CD14-positive monocyte (primary cell): ENCODE measurements at regions not wholly inside any gene's neighbourhood (a gene's known extent, or its start where the extent isn't known, plus 50 kb on each side); places are given as distances from the start of the nearest gene placed in this dataset.

Experiments
- DNase-seq, 3 donors: peaks; one replicate each; pipeline ENCODE4 v3.0.0-alpha.2; 2011 to 2022
- H2AFZ ChIP-seq: 2 replicates; pipeline ENCODE4 v1.6.0; 2012; ENCODE audit warnings: mild to moderate bottlenecking, low read depth, low read length, inconsistent platforms; ENCODE audit not compliant: insufficient read depth, poor library complexity, severe bottlenecking
- H3K27ac ChIP-seq, 2 donors: 1 replicate in 1 of 2; 2 replicates in 1 of 2; pipeline ENCODE4 v1.5.1; 2012 to 2013; ENCODE audit warnings: low read length in 2 of 2, control low read depth in 1 of 2, inconsistent platforms in 1 of 2, low read depth in 1 of 2, mild to moderate bottlenecking in 1 of 2
- H3K27me3 ChIP-seq, 2 donors: one replicate each; pipeline versions ENCODE4 v1.6.0 to v1.6.1; 2011 to 2013; ENCODE audit warnings: low read length in 2 of 2; ENCODE audit not compliant: control insufficient read depth in 2 of 2, insufficient read depth in 2 of 2
- H3K36me3 ChIP-seq, 2 donors: replicated peaks in 1 of 2; 1 replicate in 1 of 2; 2 replicates in 1 of 2; pipeline versions ENCODE4 v1.5.1 to v1.6.1; 2012 to 2013; ENCODE audit warnings: low read length in 2 of 2, control low read depth in 1 of 2, inconsistent platforms in 1 of 2, mild to moderate bottlenecking in 1 of 2; ENCODE audit not compliant: insufficient read depth in 2 of 2, control insufficient read depth in 1 of 2
- H3K4me1 ChIP-seq, 2 donors: 1 replicate in 1 of 2; 2 replicates in 1 of 2; pipeline versions ENCODE4 v1.5.1 to v1.6.1; 2012 to 2013; ENCODE audit warnings: low read length in 2 of 2, control low read depth in 1 of 2, inconsistent platforms in 1 of 2, mild to moderate bottlenecking in 1 of 2, moderate library complexity in 1 of 2; ENCODE audit not compliant: insufficient read depth in 2 of 2, control insufficient read depth in 1 of 2
- H3K4me2 ChIP-seq: replicated peaks from 2 replicates; pipeline ENCODE3; 2012; ENCODE audit warnings: low read length, moderate library complexity, mild to moderate bottlenecking; ENCODE audit not compliant: poor library complexity, severe bottlenecking; ENCODE audit errors: extremely low read depth
- H3K4me3 ChIP-seq, 3 experiments: fragments of 200-600 bp in 1 of 3; sonication (generic) in 1 of 3; replicated peaks in 1 of 3; 1 replicate in 2 of 3; 2 replicates in 1 of 3; pipeline ENCODE4 v1.5.1; 2011 to 2013; ENCODE audit warnings: low read length in 3 of 3, mild to moderate bottlenecking in 3 of 3, control low read depth in 2 of 3, low read depth in 2 of 3, inconsistent platforms in 1 of 3, moderate library complexity in 1 of 3
- H3K79me2 ChIP-seq: 2 replicates; pipeline ENCODE4 v1.6.0; 2012; ENCODE audit warnings: mild to moderate bottlenecking, control low read depth, inconsistent platforms, low read length, moderate library complexity; ENCODE audit not compliant: insufficient read depth
- H3K9ac ChIP-seq: 2 replicates; pipeline ENCODE4 v1.6.0; 2017; ENCODE audit warnings: low read length, mild to moderate bottlenecking; ENCODE audit not compliant: insufficient read depth, poor library complexity, severe bottlenecking
- H3K9me3 ChIP-seq, 2 donors: replicated peaks in 1 of 2; 1 replicate in 1 of 2; 2 replicates in 1 of 2; pipeline versions ENCODE4 v1.5.1 to v1.6.1; 2012 to 2013; ENCODE audit warnings: low read length in 2 of 2, control low read depth in 1 of 2; ENCODE audit not compliant: control insufficient read depth in 1 of 2, insufficient read depth in 1 of 2
- H4K20me1 ChIP-seq: 2 replicates; pipeline ENCODE4 v1.6.0; 2012; ENCODE audit warnings: mild to moderate bottlenecking, low read length, control low read depth, moderate library complexity; ENCODE audit not compliant: insufficient read depth
- H3K27ac Mint-ChIP-seq, 7 donors: one replicate each; pipeline ENCODE4 v1.8.0; 2020; ENCODE audit warnings: mild to moderate bottlenecking in 7 of 7, mixed read lengths in 7 of 7, moderate library complexity in 6 of 7, inconsistent platforms in 2 of 7
- H3K27me3 Mint-ChIP-seq, 3 donors: one replicate each; pipeline ENCODE4 v1.8.0; 2021 to 2022; ENCODE audit warnings: low read depth in 3 of 3, mild to moderate bottlenecking in 3 of 3, mixed read lengths in 3 of 3, moderate library complexity in 3 of 3, inconsistent platforms in 1 of 3
- H3K36me3 Mint-ChIP-seq, 2 donors: one replicate each; pipeline ENCODE4 v1.8.0; 2020; ENCODE audit warnings: mixed read lengths in 2 of 2, inconsistent platforms in 1 of 2, mild to moderate bottlenecking in 1 of 2
- H3K4me1 Mint-ChIP-seq: one replicate; pipeline ENCODE4 v1.8.0; 2020; ENCODE audit warnings: mild to moderate bottlenecking, mixed read lengths
- H3K4me3 Mint-ChIP-seq, 2 donors: one replicate each; pipeline ENCODE4 v1.8.0; 2020; ENCODE audit warnings: mild to moderate bottlenecking in 2 of 2, mixed read lengths in 2 of 2, moderate library complexity in 1 of 2
- H3K9me3 Mint-ChIP-seq, 7 donors: one replicate each; pipeline ENCODE4 v1.8.0; 2020 to 2022; ENCODE audit warnings: mixed read lengths in 7 of 7, mild to moderate bottlenecking in 6 of 7, moderate library complexity in 6 of 7, inconsistent platforms in 2 of 7
- WGBS: methylation state at CpG from one replicate; pipeline ENCODE4 v1.1.5; 2013; ENCODE audit warnings: missing lambda C conversion rate; ENCODE audit not compliant: insufficient coverage; 5-methylcytosine and 5-hydroxymethylcytosine counted together
- intact Hi-C, 2 donors: fragments of 100-400 bp; cut with micrococcal nuclease; formaldehyde crosslinking; loops; one replicate each; pipeline versions ENCODE4 v1.15.0 to v1.15.1; 2023
- TF ChIP-seq, protein P1 (sequence below): fragments of 200-600 bp; IDR thresholded peaks from one replicate; pipeline ENCODE4 v1.8.0; 2022; ENCODE audit warnings: antibody characterized with exemption, mild to moderate bottlenecking

DNA sequence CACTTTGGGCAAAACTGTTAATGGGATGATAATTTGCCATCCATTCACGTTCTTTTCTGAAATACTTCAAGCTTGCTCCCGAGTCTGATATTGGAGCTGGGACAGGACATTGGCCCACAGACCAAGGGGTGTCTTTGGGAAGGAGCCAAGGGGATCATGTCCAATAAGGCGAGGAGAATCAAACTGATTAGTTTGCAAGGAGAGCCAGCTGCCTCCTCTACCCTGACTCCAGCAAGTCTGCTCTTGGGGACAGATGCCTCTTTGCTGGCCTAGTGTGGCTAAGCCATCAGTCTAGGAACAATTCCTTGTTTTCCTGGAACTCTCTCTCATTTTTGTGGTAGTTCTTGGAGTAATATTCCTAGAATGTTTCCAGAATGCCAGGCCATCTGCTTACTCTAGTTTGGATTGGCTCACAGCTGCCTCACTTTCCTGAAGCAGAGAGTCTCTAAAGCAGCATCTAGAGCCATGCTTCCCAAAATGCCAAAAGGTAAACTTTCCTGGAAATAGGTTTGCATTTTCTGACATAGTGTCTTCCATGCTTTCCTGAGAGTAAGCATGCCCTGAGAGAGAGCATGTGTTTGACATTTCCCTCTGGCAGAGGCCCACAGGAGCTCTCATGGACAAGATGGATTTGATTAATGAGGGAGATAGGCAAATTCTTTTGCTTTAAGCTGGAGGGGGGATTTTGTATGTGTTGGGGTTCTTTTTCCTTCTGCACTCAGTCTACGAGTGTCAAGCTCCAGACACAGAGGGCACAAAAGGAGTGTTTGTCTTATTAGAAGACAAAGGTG, 145.6 kb downstream of the GDAP2 start:
- no peak for DNase-seq
- no peaks in the 10 kb centered on the region for H3K79me2 ChIP-seq
- no peak overlapping the region for H3K4me3 ChIP-seq
- intact Hi-C loops, result no loop called here
- WGBS, result 100% methylated on average over 1 of the region's 4 CpGs
- no peaks in the 10 kb centered on the region for H3K9me3 ChIP-seq
- H3K27me3 Mint-ChIP-seq, result peaks cover 2 to 3% (median 2%) of the 10 kb centered on the region in 3 donors
- peaks cover 0 to 11% (median 2%) of the 10 kb centered on the region in 7 donors for H3K9me3 Mint-ChIP-seq
- no peaks in the 10 kb centered on the region for H3K4me1 Mint-ChIP-seq
- H2AFZ ChIP-seq, result no peak overlapping the region
- H3K4me3 Mint-ChIP-seq, result no peak overlapping the region
- H3K4me2 ChIP-seq, result no peak overlapping the region
- no peaks in the 10 kb centered on the region for H3K4me1 ChIP-seq
- no peaks in the 10 kb centered on the region for H3K36me3 Mint-ChIP-seq
- no peak overlapping the region for H3K9ac ChIP-seq
- TF ChIP-seq, protein P1, sequence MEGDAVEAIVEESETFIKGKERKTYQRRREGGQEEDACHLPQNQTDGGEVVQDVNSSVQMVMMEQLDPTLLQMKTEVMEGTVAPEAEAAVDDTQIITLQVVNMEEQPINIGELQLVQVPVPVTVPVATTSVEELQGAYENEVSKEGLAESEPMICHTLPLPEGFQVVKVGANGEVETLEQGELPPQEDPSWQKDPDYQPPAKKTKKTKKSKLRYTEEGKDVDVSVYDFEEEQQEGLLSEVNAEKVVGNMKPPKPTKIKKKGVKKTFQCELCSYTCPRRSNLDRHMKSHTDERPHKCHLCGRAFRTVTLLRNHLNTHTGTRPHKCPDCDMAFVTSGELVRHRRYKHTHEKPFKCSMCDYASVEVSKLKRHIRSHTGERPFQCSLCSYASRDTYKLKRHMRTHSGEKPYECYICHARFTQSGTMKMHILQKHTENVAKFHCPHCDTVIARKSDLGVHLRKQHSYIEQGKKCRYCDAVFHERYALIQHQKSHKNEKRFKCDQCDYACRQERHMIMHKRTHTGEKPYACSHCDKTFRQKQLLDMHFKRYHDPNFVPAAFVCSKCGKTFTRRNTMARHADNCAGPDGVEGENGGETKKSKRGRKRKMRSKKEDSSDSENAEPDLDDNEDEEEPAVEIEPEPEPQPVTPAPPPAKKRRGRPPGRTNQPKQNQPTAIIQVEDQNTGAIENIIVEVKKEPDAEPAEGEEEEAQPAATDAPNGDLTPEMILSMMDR, result no peak
- no peaks in the 10 kb centered on the region for H3K27me3 ChIP-seq
- H4K20me1 ChIP-seq, result no peaks in the 10 kb centered on the region
- no peak overlapping the region for H3K27ac ChIP-seq
- no peaks in the 10 kb centered on the region for H3K36me3 ChIP-seq
- no peak overlapping the region for H3K27ac Mint-ChIP-seq

DNA sequence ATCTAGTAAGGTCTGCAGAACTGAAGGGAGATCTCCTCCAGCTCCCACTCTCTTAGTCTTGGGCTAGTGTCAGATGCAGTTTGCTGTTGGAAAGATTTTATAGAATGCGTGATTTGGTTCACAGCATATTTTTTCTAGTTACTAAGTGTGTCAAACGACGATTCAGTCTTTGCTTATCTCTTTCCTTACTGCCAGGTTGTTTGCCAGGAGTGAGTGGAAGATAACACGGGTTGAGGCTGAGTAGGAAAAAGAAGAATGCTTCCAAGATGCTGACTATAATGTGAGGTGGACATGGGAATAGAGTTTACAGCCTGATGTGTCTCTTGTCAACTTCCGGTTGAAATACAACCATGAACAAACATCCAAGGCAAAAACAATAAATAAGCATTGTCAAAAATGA, 141.4 kb downstream of the GDAP2 start:
- H3K4me3 Mint-ChIP-seq, result no peak overlapping the region
- H3K79me2 ChIP-seq, result no peaks in the 10 kb centered on the region
- H3K4me3 ChIP-seq, result no peak overlapping the region
- H3K27ac ChIP-seq, result no peak overlapping the region
- no peak for DNase-seq
- no peak overlapping the region for H3K4me2 ChIP-seq
- H2AFZ ChIP-seq, result no peak overlapping the region
- no peaks in the 10 kb centered on the region for H3K36me3 Mint-ChIP-seq
- no peaks in the 10 kb centered on the region for H4K20me1 ChIP-seq
- no peaks in the 10 kb centered on the region for H3K4me1 ChIP-seq
- no peaks in the 10 kb centered on the region for H3K36me3 ChIP-seq
- 83% methylated on average over 2 of the region's 5 CpGs for WGBS
- H3K27ac Mint-ChIP-seq, result no peak overlapping the region
- H3K4me1 Mint-ChIP-seq, result no peaks in the 10 kb centered on the region
- H3K9me3 ChIP-seq, result no peaks in the 10 kb centered on the region
- H3K9me3 Mint-ChIP-seq, result peaks cover 0 to 7% (median 2%) of the 10 kb centered on the region in 7 donors
- TF ChIP-seq, protein P1, result no peak
- intact Hi-C loops, result no loop called here
- peaks cover 0 to 3% (median 2%) of the 10 kb centered on the region in 3 donors for H3K27me3 Mint-ChIP-seq
- no peaks in the 10 kb centered on the region for H3K27me3 ChIP-seq
- no peak overlapping the region for H3K9ac ChIP-seq
